K562 (cell line): ENCODE measurements at regions not wholly inside any gene's neighbourhood (a gene's known extent, or its start where the extent isn't known, plus 50 kb on each side); places are given as distances from the start of the nearest gene placed in this dataset.

Experiments used
- ATAC-seq: fragments of 200-7000 bp; cut with Tn5 transposase; 3 replicates; pipeline ENCODE4 v1.9.1; 2020; ENCODE audit warnings: moderate library complexity
- BruUV-seq: library from RNA; stranded (reverse); fragments of 400-500 nt; replicated peaks from 2 replicates; lab custom pipeline; 2021; lab: Mats Ljungman, UMichigan
- CTCF ChIA-PET: fragments of 300-600 bp; formaldehyde crosslinking; extraction: SDS; loops from one replicate; lab custom pipeline; 2021; ENCODE audit warnings: low intra/inter-chr PET ratio; lab: Yijun Ruan, JAX
- POLR2A ChIA-PET: fragments of 300-600, 350-650 bp; sonication (Branson Sonifier 250); formaldehyde crosslinking; extraction: SDS; loops from one replicate; lab custom pipeline; 2021; ENCODE audit warnings: antibody characterized with exemption, inconsistent platforms; lab: Yijun Ruan, JAX
- DNase-seq, 4 experiments: peaks; one replicate each; pipeline versions ENCODE4 v3.0.0 to v3.0.0-alpha.2; 2011 to 2018; ENCODE audit warnings: low spot score in 3 of 4, mixed read lengths in 3 of 4; ENCODE audit errors: extremely low read depth in 1 of 4
- FAIRE-seq: peaks from 2 replicates; lab custom pipeline; 2011; peaks lifted over from hg19 to GRCh38; lab: Jason Lieb, UNC
- H2AFZ ChIP-seq: 2 replicates; pipeline ENCODE4 v1.6.0; 2011; ENCODE audit warnings: low read depth, low read length, control low read depth, inconsistent platforms
- H3K27ac ChIP-seq: fragments of 200-600 bp; 3 replicates; pipeline ENCODE4 v1.8.0; 2011; ENCODE audit warnings: low read depth, mild to moderate bottlenecking, control low read depth, inconsistent platforms, low read length, moderate library complexity, mixed read lengths; ENCODE audit errors: extremely low read depth
- H3K27me3 ChIP-seq, 2 experiments: fragments of 300-600 bp in 1 of 2; 2 replicates in 1 of 2; 3 replicates in 1 of 2; pipeline versions ENCODE4 v1.6.0 to v1.8.0; 2011; ENCODE audit warnings: inconsistent platforms in 2 of 2, low read length in 2 of 2, mild to moderate bottlenecking in 1 of 2, mixed read lengths in 1 of 2, moderate library complexity in 1 of 2; ENCODE audit not compliant: control insufficient read depth in 2 of 2, insufficient read depth in 2 of 2
- H3K36me3 ChIP-seq: fragments of 300-600 bp; 3 replicates; pipeline ENCODE4 v1.8.0; 2011; ENCODE audit warnings: mild to moderate bottlenecking, low read length, inconsistent platforms; ENCODE audit not compliant: control insufficient read depth, insufficient read depth
- H3K4me1 ChIP-seq, 2 experiments: fragments of 200-600 bp in 1 of 2; replicated peaks in 1 of 2; 2 replicates in 1 of 2; 3 replicates in 1 of 2; pipeline versions ENCODE4 v1.5.1 to v1.8.0; 2011; ENCODE audit warnings: inconsistent platforms in 2 of 2, low read length in 2 of 2, mild to moderate bottlenecking in 1 of 2, mixed read lengths in 1 of 2, moderate library complexity in 1 of 2; ENCODE audit not compliant: control insufficient read depth in 2 of 2, insufficient read depth in 2 of 2
- H3K4me2 ChIP-seq: 2 replicates; pipeline ENCODE4 v1.6.1; 2011; ENCODE audit warnings: low read length, control low read depth, inconsistent platforms, mixed read lengths; ENCODE audit not compliant: insufficient read depth
- H3K4me3 ChIP-seq: fragments of 200-600 bp; sonication (generic), shearing (Covaris generic); 2 replicates; pipeline ENCODE4 v1.5.1; 2016; ENCODE audit warnings: control low read depth, inconsistent platforms
- H3K79me2 ChIP-seq: fragments of 200-600 bp; 3 replicates; pipeline ENCODE4 v1.8.0; 2011; ENCODE audit warnings: low read length, inconsistent platforms; ENCODE audit not compliant: control insufficient read depth, insufficient read depth
- H3K9ac ChIP-seq, 2 experiments: 2 replicates each; pipeline versions ENCODE4 v1.6.0 to v1.6.1; 2011; ENCODE audit warnings: low read depth in 2 of 2, low read length in 2 of 2, control low read depth in 1 of 2, inconsistent platforms in 1 of 2, mild to moderate bottlenecking in 1 of 2, mixed read lengths in 1 of 2; ENCODE audit not compliant: insufficient read depth in 1 of 2
- H3K9me1 ChIP-seq: one replicate; pipeline ENCODE4 v1.6.0; 2011; ENCODE audit warnings: inconsistent platforms, mild to moderate bottlenecking, low read length, moderate library complexity; ENCODE audit not compliant: control insufficient read depth, insufficient read depth
- H3K9me3 ChIP-seq: replicated peaks from 2 replicates; pipeline ENCODE4 v1.5.1; 2011; ENCODE audit warnings: low read depth, low read length, inconsistent platforms; ENCODE audit not compliant: control insufficient read depth, insufficient read depth
- H4K20me1 ChIP-seq: replicated peaks from 2 replicates; pipeline ENCODE4 v1.6.1; 2011; ENCODE audit warnings: low read length, inconsistent platforms, mixed read lengths; ENCODE audit not compliant: control insufficient read depth, insufficient read depth
- CTCFL ChIP-seq: IDR thresholded peaks from 2 replicates; pipeline ENCODE4 v1.6.1; 2011; ENCODE audit warnings: borderline replicate concordance, low read depth, mild to moderate bottlenecking, moderate library complexity, low read length; ENCODE audit not compliant: insufficient read depth, poor library complexity, severe bottlenecking
- JUND ChIP-seq, 2 experiments: IDR thresholded peaks; 2 replicates in 1 of 2; 3 replicates in 1 of 2; pipeline ENCODE4 v1.6.1; 2011; ENCODE audit warnings: borderline replicate concordance in 2 of 2, low read depth in 2 of 2, low read length in 2 of 2, improper control_type of control experiment in 1 of 2, missing biosample characterization in 1 of 2, missing genetic modification characterization in 1 of 2, missing genetic modification reagents in 1 of 2
- RBBP5 ChIP-seq: fragments of 200-600 bp; sonication (generic); IDR thresholded peaks from 2 replicates; pipeline ENCODE4 v1.6.1; 2012; ENCODE audit warnings: borderline replicate concordance, mild to moderate bottlenecking, low read length, control low read depth, inconsistent platforms; ENCODE audit not compliant: insufficient read depth, poor library complexity, severe bottlenecking
- U2AF1 ChIP-seq: fragments of 200-400 bp; formaldehyde crosslinking; optimal IDR thresholded peaks from 2 replicates; pipeline ENCODE3; 2017; ENCODE audit warnings: mild to moderate bottlenecking, low read depth, low read length, moderate library complexity
- ZNF121 ChIP-seq: sonication (generic); formaldehyde crosslinking; conservative IDR thresholded peaks from 2 replicates; pipeline ENCODE4 v1.8.0; 2022; ENCODE audit warnings: missing genetic modification reagents
- ZNF24 ChIP-seq: fragments of 450-650 bp; IDR thresholded peaks from 2 replicates; pipeline ENCODE4 v1.6.1; 2016
- WGBS: fragments of 100-300 bp; shearing (Covaris generic); methylation state at CpG from one replicate; pipeline ENCODE4 v1.1.6; 2016; ENCODE audit warnings: low coverage, mixed read lengths; ENCODE audit not compliant: insufficient coverage; ENCODE audit errors: missing lambda C conversion rate; 5-methylcytosine and 5-hydroxymethylcytosine counted together
- in situ Hi-C: fragments of 300-500 bp; cut with MboI; formaldehyde crosslinking; loops from 4 replicates; pipeline ENCODE4 v1.15.0; 2018; ENCODE audit warnings: inconsistent platforms, mixed read lengths
- intact Hi-C: fragments of 100-400 bp; cut with micrococcal nuclease; formaldehyde crosslinking; loops from 2 replicates; pipeline ENCODE4 v1.14.2; 2022
- TF ChIP-seq, protein P1 (sequence below): fragments of 450-650 bp; formaldehyde crosslinking; IDR thresholded peaks from 2 replicates; pipeline ENCODE4 v1.4.0; 2022; ENCODE audit warnings: mild to moderate bottlenecking, moderate library complexity

DNA sequence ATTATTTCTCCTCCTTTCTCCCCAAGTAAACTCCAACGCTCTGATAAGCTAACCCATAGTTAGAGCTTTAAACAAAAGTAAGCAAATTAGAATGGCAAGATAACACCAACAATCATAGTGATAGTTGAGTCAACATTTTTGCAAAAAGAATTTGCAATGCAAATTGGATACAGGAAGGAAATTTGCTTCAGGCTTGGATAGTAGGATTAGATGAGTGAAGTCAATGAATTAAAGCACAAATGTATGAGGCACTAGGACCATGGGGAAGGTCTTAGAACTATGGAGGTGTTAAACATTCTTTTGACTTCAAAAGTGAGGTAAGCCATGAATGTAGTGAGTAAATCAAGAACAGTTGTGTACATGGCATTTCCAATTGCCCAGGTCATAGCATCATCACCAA, 289.8 kb upstream of the GRAMD2B start (continued):
- TF ChIP-seq, protein P1, sequence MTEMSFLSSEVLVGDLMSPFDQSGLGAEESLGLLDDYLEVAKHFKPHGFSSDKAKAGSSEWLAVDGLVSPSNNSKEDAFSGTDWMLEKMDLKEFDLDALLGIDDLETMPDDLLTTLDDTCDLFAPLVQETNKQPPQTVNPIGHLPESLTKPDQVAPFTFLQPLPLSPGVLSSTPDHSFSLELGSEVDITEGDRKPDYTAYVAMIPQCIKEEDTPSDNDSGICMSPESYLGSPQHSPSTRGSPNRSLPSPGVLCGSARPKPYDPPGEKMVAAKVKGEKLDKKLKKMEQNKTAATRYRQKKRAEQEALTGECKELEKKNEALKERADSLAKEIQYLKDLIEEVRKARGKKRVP (CRISPR knock-in tag), result no peak
- TF ChIP-seq U2AF1 (no peak), ZNF121 (CRISPR knock-in tag) (no peak)

GRCh38 chr5:126137891-126138280, 285.3 kb upstream of the GRAMD2B start:
- H3K36me3 ChIP-seq, result no peaks in the 10 kb centered on the region
- no peak overlapping the region for H3K4me2 ChIP-seq
- H3K9me3 ChIP-seq, result peaks cover 3% of the 10 kb centered on the region
- no peaks in the 10 kb centered on the region for H3K4me1 ChIP-seq
- no peak overlapping the region for H2AFZ ChIP-seq
- no peak overlapping the region for H3K27ac ChIP-seq
- no peaks in the 10 kb centered on the region for H3K79me2 ChIP-seq
- no peak overlapping the region for H3K9ac ChIP-seq
- BruUV-seq, result no TSS peak
- TF ChIP-seq CTCFL, result no peak
- TF ChIP-seq JUND (IDR thresholded peaks at IDR 0.05; ENCODE audit: borderline replicate concordance, low read depth, low read length), result no peak
- TF ChIP-seq JUND (tag; IDR thresholded peaks at IDR 0.05; ENCODE audit: borderline replicate concordance, low read depth, low read length), result no peak
- no peak for TF ChIP-seq RBBP5
- no peak for TF ChIP-seq ZNF24
- no peaks in the 10 kb centered on the region for H3K27me3 ChIP-seq
- WGBS, result 0% methylated on average over 2 of the region's 2 CpGs
- POLR2A ChIA-PET, result no interaction called here
- H3K9me1 ChIP-seq, result no peaks in the 10 kb centered on the region
- ATAC-seq, result no peak
- no peaks in the 10 kb centered on the region for H4K20me1 ChIP-seq
- CTCF ChIA-PET, result no interaction called here
- intact Hi-C loops, result no loop called here
- FAIRE-seq, result no peak
- in situ Hi-C loops, result no loop called here
- H3K4me3 ChIP-seq, result no peak overlapping the region
- DNase-seq, result no peak
